Midbrain (tissue), 1 donor: ENCODE measurements at regions not wholly inside any gene's neighbourhood (a gene's known extent, or its start where the extent isn't known, plus 50 kb on each side); places are given as distances from the start of the nearest gene placed in this dataset.
"Not testable (repeated sequence)": the region's sequence is repeated elsewhere in the genome, so short reads cannot be mapped to it uniquely, and the experiment has no call there.

Experiments
- DNase-seq: peaks from one replicate; lab custom pipeline; 2025; lab: John Stamatoyannopoulos, UW

DNA sequence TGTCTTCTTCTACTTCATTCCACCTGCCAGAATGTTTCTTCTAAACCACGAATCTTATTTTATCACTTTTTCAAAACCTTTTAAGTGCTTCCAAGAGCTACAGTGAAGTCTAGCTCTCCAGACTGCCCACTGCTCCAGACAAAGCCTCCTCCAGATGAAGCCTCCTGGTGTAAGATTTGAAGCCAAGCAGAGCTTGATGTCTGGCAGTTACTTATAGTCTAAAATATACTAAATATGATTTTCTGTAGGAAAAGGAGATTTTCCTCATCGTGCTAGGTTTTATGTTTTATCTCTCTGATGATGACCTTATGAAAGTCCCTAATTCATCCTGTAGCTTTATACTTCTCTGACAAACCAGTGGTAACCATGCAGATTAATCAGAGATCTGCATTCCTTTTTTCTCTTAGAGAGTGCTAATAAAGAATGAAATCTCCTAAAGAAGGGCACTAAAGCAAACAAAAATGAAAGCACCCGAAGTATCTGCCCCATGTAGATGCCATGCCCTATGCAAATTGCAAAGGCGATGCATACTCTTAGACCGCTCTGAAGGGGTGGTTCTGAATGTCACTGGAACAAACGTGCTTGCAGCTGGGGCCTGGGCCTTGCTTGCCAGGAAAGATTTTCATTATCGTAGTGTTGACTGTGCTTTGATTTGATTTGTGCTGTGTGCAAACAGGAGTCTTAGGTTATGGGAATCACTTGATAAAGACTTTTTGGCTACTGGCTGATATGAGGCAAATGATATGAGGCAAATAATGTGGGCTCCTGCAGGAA is 314.2 kb downstream of the PID1 start:
- no peak for DNase-seq

DNA sequence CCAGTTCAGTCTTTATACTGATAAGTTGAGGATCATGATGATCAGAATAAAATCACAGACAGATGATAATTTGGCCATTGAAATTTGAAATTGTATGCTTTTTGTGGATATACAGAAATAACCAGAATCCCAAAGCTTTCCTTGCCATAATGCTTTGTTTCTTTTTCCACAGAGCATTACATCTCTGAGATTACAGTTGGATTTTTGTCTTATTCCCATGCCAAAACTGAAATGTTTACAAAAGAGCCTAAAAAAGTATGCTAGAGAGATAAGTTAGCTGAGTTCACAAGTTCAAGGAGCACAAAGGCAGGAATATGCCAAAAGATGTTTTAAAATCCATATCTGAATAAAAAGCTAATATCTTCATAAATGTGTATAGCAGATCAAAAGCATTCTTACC is 321.3 kb downstream of the PID1 start:
- DNase-seq = no peak

DNA sequence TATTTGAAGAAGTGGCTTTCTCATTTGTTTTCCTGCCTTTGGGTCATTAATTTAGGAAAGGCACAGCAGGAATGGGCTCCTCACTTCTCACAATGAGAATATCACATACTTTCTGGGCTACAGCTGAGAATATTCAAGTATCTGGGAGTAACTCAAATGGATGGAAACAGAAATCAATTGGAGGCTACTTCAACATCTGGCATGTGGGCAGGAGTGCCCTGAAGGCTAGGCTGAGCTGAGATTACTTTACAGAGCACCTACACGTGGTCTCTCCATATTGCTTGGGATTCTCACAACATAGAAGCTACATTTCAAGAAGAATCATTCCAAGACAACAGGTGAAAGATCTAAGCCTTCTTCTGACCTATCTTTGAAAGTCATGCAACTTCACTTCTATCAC is 325.4 kb downstream of the PID1 start:
- no peak for DNase-seq

DNA sequence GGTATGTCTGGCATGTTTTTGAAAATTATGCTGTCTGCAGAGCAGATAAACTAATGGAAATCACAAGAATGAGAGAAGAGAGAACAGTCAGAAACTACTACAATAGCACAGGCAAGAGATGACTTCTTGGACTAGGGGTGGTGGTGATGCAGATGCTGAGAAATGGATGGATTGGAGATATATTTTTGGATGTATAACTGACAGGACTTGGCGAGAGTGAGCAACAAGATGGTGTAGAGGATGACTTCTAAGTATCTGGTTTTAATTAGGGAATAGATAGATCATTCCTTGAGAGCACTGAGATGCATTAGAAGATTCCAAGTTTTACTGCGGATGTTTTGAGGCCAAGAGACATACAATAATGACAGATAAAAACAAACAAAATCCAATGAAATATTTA is 328.2 kb downstream of the PID1 start:
- no peak for DNase-seq

- DNase-seq = no peak
Measured at GRCh38 chr2:228938629-228939028, 332.5 kb downstream of the PID1 start.

DNA sequence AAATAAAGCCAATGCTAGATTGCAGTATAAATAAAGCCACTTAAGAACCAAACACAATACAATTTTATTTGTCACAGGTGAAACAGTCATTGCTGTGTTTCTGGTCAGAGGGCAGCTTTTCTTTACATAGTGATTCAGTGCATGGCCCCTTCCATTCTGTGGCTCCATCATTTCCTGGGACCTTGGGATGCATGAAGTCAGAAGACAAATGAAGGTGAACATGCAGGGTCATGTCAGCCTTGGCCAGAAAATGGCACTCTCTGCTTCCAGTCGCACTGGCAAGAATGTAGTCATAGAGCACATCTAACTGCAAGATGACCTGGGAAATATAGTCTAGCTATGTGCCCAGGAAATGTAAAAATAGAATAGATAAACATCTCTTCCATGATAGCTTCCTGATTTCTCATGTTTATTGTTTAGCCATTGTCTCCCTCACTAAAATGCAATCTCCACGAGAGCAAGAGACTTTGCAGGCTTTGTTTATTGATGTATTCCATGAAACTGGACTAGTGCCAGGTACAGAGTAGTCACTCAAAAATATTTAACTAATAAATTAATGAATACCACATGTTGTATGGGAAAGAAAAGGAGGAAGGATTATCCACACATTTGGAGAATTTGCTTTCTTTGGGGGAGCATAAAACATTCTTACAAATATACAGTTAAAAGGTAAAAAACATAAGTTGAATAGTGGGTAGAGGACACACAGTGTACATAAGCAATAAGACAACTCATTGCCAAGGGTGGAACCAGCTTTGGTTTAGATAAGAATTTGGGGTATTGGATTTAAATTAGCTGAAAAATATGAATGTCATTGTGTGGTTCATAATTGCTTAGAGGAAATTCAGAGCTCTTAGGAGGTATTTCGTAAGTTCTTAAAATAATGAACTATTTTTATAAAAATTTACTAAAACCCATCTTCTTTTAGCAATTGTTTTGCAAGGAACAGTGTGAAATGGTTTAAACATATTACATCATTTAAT is 343.8 kb downstream of the PID1 start:
- no peak for DNase-seq

DNA sequence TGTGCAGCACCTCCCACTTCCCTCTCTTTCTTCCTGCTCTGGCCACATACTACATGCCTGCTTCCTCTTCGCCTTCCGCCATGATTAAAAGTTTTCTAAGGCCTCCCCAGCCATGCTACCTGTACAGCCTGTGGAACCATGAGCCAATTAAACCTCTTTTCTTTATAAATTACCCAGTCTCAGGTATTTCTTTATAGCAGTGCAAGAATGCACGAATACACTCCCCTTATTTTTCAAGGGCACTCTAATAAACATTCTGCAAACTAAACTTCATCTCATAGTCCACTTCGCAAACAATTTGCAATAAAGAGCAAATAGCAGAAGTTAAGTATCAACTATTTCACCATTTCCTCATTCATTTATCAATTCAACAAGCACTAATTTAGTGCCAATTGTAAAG is 351.3 kb downstream of the PID1 start:
- no peak for DNase-seq

GRCh38 chr2:228917220-228917619 is 353.9 kb downstream of the PID1 start:
- no peak for DNase-seq

DNA sequence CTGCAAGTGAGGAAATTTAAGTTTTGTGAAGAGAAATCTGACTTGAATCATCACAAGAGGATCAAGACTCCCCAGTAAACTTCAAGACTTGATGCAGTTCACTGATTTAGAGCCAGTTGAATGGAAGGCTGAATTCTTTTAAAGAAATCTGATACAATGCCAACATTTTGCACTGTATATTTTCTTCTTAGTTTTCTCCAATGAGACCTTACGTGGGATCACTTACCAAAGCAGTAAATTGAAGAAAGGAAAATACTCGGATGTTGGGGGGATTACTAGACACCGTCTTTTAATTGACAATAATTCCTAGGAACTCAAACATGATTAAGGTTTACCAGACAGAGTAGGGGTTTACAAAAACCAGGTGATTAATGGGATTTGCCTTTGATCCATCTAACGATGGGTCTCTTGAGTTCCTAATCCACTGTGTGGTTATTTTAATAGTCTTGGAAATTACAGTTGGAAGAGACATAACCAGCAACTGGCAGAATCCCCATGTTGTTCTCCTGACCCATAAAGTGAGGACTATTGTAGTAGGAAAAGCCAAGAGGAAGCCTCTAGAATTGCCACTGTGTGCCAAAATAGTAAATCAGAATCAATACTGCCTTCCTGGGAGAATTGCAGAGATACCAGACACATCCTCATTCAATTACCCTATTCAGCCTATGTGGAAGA is 354.5 kb downstream of the PID1 start:
- no peak for DNase-seq

- DNase-seq = no peak
Measured at GRCh38 chr2:228913176-228913575, 357.9 kb downstream of the PID1 start.

- not testable (repeated sequence) for DNase-seq
Measured at GRCh38 chr2:228910872-228911271, 360.2 kb downstream of the PID1 start.

DNA sequence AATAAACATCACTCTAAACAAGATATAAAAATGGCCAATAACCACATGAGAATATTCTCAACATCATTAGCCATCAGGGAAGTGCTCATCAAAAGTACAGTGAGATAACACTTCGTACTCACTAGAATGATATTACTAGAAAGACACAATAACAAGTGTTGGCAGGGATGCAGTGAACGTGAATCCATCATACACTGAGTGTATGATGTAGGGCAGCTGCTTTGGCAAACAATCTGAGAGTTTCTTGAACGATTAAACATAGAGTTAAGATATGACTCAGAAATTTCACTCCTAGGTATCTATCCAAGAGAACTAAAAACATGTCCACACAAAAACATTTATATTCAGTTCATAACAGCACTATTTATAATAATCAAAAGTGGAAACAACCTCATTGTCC is 368.9 kb downstream of the PID1 start:
- DNase-seq = no peak

DNA sequence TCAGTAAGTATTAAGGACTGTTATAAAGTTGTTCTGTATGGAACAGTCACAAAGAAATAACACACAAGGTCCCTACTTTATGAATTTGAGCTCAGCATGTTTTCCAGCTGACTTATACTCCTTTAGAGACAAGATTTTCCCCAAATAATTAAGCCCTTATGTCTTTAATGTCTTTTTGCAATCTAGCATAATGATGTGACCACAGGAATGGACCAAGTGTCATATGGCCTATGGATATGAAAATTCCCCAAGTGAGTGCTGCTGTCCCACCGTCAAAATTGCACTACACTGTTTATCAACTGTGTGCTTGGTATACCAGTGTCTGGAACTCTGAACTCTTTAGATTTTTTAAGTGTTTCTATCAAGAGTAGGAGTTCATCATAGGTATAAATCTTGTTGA is 369.6 kb downstream of the PID1 start:
- DNase-seq = no peak

- DNase-seq = no peak
Measured at GRCh38 chr2:228878138-228878537, 392.9 kb downstream of the PID1 start.

DNA sequence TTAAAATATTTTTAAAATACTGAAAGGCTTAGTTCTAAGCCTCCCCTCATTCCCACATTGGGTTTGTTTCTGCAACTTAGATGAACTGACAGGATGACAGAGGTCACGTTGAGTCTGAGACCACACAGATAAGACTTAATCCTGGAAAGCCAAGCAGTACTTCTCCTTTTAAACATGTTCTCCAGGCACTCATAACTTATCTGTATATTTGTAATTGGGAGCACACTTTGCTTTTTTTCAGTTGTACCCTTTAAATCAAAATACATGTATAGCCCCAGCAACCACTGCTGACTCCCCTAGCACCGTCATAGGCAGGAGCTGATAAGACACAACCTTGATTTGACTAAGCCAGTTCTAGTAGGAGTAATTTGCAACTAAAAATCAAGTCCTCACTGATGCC is 394.8 kb downstream of the PID1 start:
- DNase-seq = no peak

- no peak for DNase-seq
Measured at GRCh38 chr2:228875152-228875900, 395.8 kb downstream of the PID1 start.

GRCh38 chr2:228871012-228871411 is 400.1 kb downstream of the PID1 start:
- no peak for DNase-seq

DNA sequence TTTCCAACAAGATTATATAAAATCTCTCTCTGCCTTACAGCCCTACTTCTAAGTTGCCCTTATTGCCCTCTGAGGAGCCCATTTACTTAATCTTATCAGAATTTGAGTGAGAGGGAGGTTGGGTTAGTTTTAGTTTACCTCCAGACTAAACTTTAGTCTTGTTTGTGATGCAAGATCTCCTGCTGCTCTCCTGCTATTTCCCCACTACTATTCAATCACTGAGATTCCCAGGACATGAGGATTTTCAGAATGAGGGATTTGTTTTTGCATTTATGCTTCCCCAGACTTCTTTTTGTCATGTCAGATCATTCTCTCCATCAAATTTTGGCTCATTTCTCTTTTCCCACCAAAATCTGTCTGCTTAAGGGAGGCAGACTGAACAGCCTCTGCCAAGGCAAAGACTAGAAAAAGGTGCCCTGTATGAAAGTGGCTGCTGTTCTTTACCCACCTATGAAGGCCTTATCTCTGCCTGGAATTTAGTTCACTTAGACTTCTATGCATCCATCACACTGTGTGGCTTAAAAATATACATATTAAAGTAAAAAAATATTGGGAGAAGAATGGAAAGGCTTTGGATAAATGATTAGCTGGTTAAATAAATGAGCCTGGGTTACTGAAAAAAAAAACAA is 401.3 kb downstream of the PID1 start:
- DNase-seq = no peak

DNA sequence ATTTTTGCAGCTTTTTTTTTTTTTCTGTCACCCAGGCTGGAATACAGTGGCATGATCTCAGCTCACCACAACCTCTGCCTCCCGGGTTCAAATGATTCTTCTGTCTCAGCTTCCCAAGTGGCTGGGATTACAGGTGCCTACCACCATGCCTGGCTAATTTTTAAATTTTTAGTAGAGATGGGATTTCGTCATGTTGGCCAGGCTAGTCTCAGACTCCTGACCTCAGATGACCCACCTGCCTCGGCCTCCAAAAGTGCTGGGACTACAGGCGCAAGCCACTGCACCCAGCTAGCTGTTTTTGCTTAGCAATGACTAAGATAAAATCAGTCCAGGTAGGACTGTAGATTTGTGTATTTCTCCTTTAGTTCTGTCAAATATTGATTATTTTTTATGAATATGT is 403.7 kb downstream of the PID1 start:
- no peak for DNase-seq

DNA sequence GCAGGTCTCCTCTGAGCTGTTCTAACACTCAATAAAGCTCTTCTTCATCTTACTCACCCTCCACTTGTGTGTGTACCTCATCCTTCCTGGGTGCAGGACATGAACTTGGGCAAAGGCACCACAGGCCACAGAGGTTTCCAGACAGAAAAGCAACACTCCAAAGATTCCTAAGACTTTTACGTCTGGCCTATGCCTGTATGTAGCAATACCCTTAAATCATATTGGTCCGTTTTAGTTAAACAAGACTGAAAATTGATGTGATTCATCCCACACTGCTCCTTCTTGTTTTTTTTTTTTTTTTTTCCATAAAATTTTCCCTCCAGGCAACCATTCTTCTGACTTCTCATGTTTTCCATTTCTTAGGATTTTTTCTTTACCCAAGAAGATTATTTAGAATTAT is 404.3 kb downstream of the PID1 start:
- no peak for DNase-seq

GRCh38 chr2:228866044-228866443 is 405.0 kb downstream of the PID1 start:
- DNase-seq = no peak
